HG02798 (cell line): ENCODE measurements at regions not wholly inside any gene's neighbourhood (a gene's known extent, or its start where the extent isn't known, plus 50 kb on each side); places are given as distances from the start of the nearest gene placed in this dataset.

Source experiments
- ATAC-seq: cut with Tn5 transposase; IDR thresholded peaks from one replicate; pipeline ENCODE4 v1.9.1; 2021; ENCODE audit warnings: mild to moderate bottlenecking; ENCODE audit not compliant: unreplicated experiment, poor library complexity

GRCh38 chr2:57536535-57537231, 509.9 kb upstream of the VRK2 start:
- no peak for ATAC-seq

- ATAC-seq: no peak
Measured at GRCh38 chr2:57539761-57540160, 506.8 kb upstream of the VRK2 start.

- no peak for ATAC-seq
Measured at GRCh38 chr2:57542081-57542480, 504.5 kb upstream of the VRK2 start.

- ATAC-seq: no peak
Measured at GRCh38 chr2:57543211-57543610, 503.4 kb upstream of the VRK2 start.

- ATAC-seq: no peak
Measured at GRCh38 chr2:57544624-57545023, 502.0 kb upstream of the VRK2 start.

- ATAC-seq: no peak
Measured at GRCh38 chr2:57546478-57546877, 500.1 kb upstream of the VRK2 start.

GRCh38 chr2:57549642-57550102, 496.9 kb upstream of the VRK2 start:
- peak; percentile 54 for ATAC-seq

- ATAC-seq: no peak
Measured at GRCh38 chr2:57550912-57551311, 495.7 kb upstream of the VRK2 start.

GRCh38 chr2:57552885-57553284, 493.7 kb upstream of the VRK2 start:
- ATAC-seq: no peak

GRCh38 chr2:57554348-57554747, 492.3 kb upstream of the VRK2 start:
- ATAC-seq: no peak

- no peak for ATAC-seq
Measured at GRCh38 chr2:57558312-57558711, 488.3 kb upstream of the VRK2 start.

- ATAC-seq: no peak
Measured at GRCh38 chr2:57562495-57562894, 484.1 kb upstream of the VRK2 start.

- ATAC-seq: no peak
Measured at GRCh38 chr2:57563015-57563414, 483.6 kb upstream of the VRK2 start.

- ATAC-seq: no peak
Measured at GRCh38 chr2:57567245-57567644, 479.4 kb upstream of the VRK2 start.

- ATAC-seq: no peak
Measured at GRCh38 chr2:57569396-57569795, 477.2 kb upstream of the VRK2 start.

- ATAC-seq: no peak
Measured at GRCh38 chr2:57570961-57571360, 475.6 kb upstream of the VRK2 start.

- no peak for ATAC-seq
Measured at GRCh38 chr2:57575700-57576268, 470.8 kb upstream of the VRK2 start.

GRCh38 chr2:57576983-57577382, 469.6 kb upstream of the VRK2 start:
- ATAC-seq: no peak

- no peak for ATAC-seq
Measured at GRCh38 chr2:57597940-57598339, 448.7 kb upstream of the VRK2 start.

- no peak for ATAC-seq
Measured at GRCh38 chr2:57598551-57598950, 448.1 kb upstream of the VRK2 start.

GRCh38 chr2:57602733-57603132, 443.9 kb upstream of the VRK2 start:
- no peak for ATAC-seq

GRCh38 chr2:57614988-57615387, 431.6 kb upstream of the VRK2 start:
- no peak for ATAC-seq
